ENCODE measurements at regions not wholly inside any gene's neighbourhood (a gene's known extent, or its start where the extent isn't known, plus 50 kb on each side); places are given as distances from the start of the nearest gene placed in this dataset.

- Histone ChIP-seq H3K36me3 (ENCODE audit: insufficient read depth, low read length) (no peaks in the 10 kb centered on the region), H3K79me2 (ENCODE audit: insufficient read depth, low read depth, low read length) (no peaks in the 10 kb centered on the region), H3K9me2 (ENCODE audit: insufficient read depth, low read length) (no peaks in the 10 kb centered on the region), H2AFZ (ENCODE audit: low read length) (no peak overlapping the region), H3K9me3 (ENCODE audit: low read length) (no peaks in the 10 kb centered on the region), H3K4me2 (ENCODE audit: low read length) (no peak overlapping the region), H3K27ac (ENCODE audit: low read depth, low read length, poor library complexity, severe bottlenecking) (no peak overlapping the region), H3K4me3 (ENCODE audit: low read depth, low read length, poor library complexity, severe bottlenecking) (no peak overlapping the region), H4K20me1 (ENCODE audit: insufficient read depth, low read length) (no peaks in the 10 kb centered on the region), H3K4me1 (ENCODE audit: insufficient read depth, low read length, poor library complexity, severe bottlenecking) (no peaks in the 10 kb centered on the region)
- intact Hi-C loops (cut with micrococcal nuclease; ENCODE audit: unreplicated experiment) = no loop called here
- POLR2A ChIA-PET = interaction anchor here (0.6 kb wide), 1 partner anchor 282 kb away, joined by 6 read pairs; no protein-coding TSS in a partner anchor
- BruUV-seq (replicated peaks) = no TSS peak
- TF ChIP-seq, protein P1, sequence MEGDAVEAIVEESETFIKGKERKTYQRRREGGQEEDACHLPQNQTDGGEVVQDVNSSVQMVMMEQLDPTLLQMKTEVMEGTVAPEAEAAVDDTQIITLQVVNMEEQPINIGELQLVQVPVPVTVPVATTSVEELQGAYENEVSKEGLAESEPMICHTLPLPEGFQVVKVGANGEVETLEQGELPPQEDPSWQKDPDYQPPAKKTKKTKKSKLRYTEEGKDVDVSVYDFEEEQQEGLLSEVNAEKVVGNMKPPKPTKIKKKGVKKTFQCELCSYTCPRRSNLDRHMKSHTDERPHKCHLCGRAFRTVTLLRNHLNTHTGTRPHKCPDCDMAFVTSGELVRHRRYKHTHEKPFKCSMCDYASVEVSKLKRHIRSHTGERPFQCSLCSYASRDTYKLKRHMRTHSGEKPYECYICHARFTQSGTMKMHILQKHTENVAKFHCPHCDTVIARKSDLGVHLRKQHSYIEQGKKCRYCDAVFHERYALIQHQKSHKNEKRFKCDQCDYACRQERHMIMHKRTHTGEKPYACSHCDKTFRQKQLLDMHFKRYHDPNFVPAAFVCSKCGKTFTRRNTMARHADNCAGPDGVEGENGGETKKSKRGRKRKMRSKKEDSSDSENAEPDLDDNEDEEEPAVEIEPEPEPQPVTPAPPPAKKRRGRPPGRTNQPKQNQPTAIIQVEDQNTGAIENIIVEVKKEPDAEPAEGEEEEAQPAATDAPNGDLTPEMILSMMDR (conservative IDR thresholded peaks at IDR 0.05; ENCODE audit: low read length) = no peak
- no peak for TF ChIP-seq EZH2phosphoT487 (IDR thresholded peaks at IDR 0.05; ENCODE audit: borderline replicate concordance, low read depth, low read length)
- no peak for DNase-seq (ENCODE audit: low spot score)
- CTCF ChIA-PET (ENCODE audit: unreplicated experiment) = no interaction called here
These were observed 204.4 kb downstream of the SPP2 start for GRCh38 chr2:234254783-234255521.

DNA sequence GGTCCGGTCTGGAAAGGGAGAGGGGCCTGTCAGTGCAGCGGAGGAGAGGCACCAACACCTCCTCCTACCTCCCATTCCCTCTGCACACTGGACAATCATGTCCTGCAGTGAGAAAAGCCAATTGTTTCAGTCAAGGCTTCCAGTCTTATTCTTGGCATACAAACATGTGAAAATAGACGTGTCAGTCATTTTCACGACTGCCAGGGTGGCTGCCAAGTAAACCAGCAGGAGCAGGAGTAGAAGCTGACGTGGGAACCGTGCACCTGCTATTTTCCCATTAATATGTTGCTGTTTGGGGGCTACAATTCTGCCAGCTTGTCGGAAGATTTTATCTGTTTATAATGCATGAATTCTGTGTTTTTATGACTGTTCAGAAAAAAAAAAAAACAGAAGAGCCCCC is 202.3 kb downstream of the SPP2 start:
- CTCF ChIA-PET (ENCODE audit: unreplicated experiment) = no interaction called here
- H3K9me3 ChIP-seq (ENCODE audit: low read length) = no peaks in the 10 kb centered on the region
- no peak overlapping the region for H3K27ac ChIP-seq (ENCODE audit: low read depth, low read length, poor library complexity, severe bottlenecking)
- TF ChIP-seq EZH2phosphoT487 (IDR thresholded peaks at IDR 0.05; ENCODE audit: borderline replicate concordance, low read depth, low read length) = no peak
- TF ChIP-seq, protein P1 (conservative IDR thresholded peaks at IDR 0.05; ENCODE audit: low read length) = no peak
- no peak overlapping the region for H2AFZ ChIP-seq (ENCODE audit: low read length)
- no peaks in the 10 kb centered on the region for H3K36me3 ChIP-seq (ENCODE audit: insufficient read depth, low read length)
- no TSS peak for BruUV-seq (replicated peaks)
- intact Hi-C loops (cut with micrococcal nuclease; ENCODE audit: unreplicated experiment) = no loop called here
- H3K4me2 ChIP-seq (ENCODE audit: low read length) = no peak overlapping the region
- no peak for DNase-seq (ENCODE audit: low spot score)
- H3K9me2 ChIP-seq (ENCODE audit: insufficient read depth, low read length) = no peaks in the 10 kb centered on the region
- no peak overlapping the region for H3K4me3 ChIP-seq (ENCODE audit: low read depth, low read length, poor library complexity, severe bottlenecking)
- H3K79me2 ChIP-seq (ENCODE audit: insufficient read depth, low read depth, low read length) = no peaks in the 10 kb centered on the region
- H3K4me1 ChIP-seq (ENCODE audit: insufficient read depth, low read length, poor library complexity, severe bottlenecking) = no peaks in the 10 kb centered on the region
- no peaks in the 10 kb centered on the region for H4K20me1 ChIP-seq (ENCODE audit: insufficient read depth, low read length)
- POLR2A ChIA-PET = no interaction called here
